ENCODE measurements at regions not wholly inside any gene's neighbourhood (a gene's known extent, or its start where the extent isn't known, plus 50 kb on each side); places are given as distances from the start of the nearest gene placed in this dataset.

- Histone ChIP-seq H3K79me2 (ENCODE audit: control insufficient read depth, insufficient read depth, low read length) (no peaks in the 10 kb centered on the region), H3K9ac (ENCODE audit: control insufficient read depth, insufficient read depth, low read length) (no peak overlapping the region), H3K4me2 (ENCODE audit: control insufficient read depth, insufficient read depth) (no peak overlapping the region), H3K36me3 (ENCODE audit: control insufficient read depth in 2 of 2, insufficient read depth in 2 of 2, low read length in 1 of 2) (no peaks in the 10 kb centered on the region), H3K27me3 (replicated peaks in 1 of 2; ENCODE audit: control insufficient read depth in 2 of 2, insufficient read depth in 2 of 2, low read length in 1 of 2) (no peaks in the 10 kb centered on the region; a peak in 2 of 4 replicates), H3K4me1 (ENCODE audit: control insufficient read depth, insufficient read depth, low read length) (no peaks in the 10 kb centered on the region), H3K27ac (ENCODE audit: control insufficient read depth, insufficient read depth) (no peak overlapping the region), H3K4me3 (no peak overlapping the region), H3K9me3 (replicated peaks; ENCODE audit: control insufficient read depth, insufficient read depth, low read length) (no peaks in the 10 kb centered on the region), H2AFZ (ENCODE audit: control insufficient read depth, low read depth, low read length) (no peak overlapping the region), H4K20me1 (ENCODE audit: control insufficient read depth, insufficient read depth) (no peaks in the 10 kb centered on the region)
- ChIA-PET SMC1A (ENCODE audit: uncharacterized antibody, unreplicated experiment) (no interaction called here), RAD21 (ENCODE audit: unreplicated experiment) (no interaction called here), POLR2A (no interaction called here), CTCF (no interaction called here)
- WGBS (ENCODE audit: insufficient coverage, insufficient replicate concordance, low lambda C conversion rate, missing lambda C conversion rate), result 9% methylated on average over 5 of the region's 5 CpGs
- FAIRE-seq, result no peak
- BruUV-seq (replicated peaks), result no TSS peak
- no peak for TF ChIP-seq FOS (IDR thresholded peaks at IDR 0.05; ENCODE audit: borderline replicate concordance, extremely low read depth, insufficient read length)
- no peak for TF ChIP-seq BHLHE40 (IDR thresholded peaks at IDR 0.05; ENCODE audit: borderline replicate concordance in 1 of 2, low read depth in 2 of 2, low read length in 1 of 2)
- TF ChIP-seq, protein P1, sequence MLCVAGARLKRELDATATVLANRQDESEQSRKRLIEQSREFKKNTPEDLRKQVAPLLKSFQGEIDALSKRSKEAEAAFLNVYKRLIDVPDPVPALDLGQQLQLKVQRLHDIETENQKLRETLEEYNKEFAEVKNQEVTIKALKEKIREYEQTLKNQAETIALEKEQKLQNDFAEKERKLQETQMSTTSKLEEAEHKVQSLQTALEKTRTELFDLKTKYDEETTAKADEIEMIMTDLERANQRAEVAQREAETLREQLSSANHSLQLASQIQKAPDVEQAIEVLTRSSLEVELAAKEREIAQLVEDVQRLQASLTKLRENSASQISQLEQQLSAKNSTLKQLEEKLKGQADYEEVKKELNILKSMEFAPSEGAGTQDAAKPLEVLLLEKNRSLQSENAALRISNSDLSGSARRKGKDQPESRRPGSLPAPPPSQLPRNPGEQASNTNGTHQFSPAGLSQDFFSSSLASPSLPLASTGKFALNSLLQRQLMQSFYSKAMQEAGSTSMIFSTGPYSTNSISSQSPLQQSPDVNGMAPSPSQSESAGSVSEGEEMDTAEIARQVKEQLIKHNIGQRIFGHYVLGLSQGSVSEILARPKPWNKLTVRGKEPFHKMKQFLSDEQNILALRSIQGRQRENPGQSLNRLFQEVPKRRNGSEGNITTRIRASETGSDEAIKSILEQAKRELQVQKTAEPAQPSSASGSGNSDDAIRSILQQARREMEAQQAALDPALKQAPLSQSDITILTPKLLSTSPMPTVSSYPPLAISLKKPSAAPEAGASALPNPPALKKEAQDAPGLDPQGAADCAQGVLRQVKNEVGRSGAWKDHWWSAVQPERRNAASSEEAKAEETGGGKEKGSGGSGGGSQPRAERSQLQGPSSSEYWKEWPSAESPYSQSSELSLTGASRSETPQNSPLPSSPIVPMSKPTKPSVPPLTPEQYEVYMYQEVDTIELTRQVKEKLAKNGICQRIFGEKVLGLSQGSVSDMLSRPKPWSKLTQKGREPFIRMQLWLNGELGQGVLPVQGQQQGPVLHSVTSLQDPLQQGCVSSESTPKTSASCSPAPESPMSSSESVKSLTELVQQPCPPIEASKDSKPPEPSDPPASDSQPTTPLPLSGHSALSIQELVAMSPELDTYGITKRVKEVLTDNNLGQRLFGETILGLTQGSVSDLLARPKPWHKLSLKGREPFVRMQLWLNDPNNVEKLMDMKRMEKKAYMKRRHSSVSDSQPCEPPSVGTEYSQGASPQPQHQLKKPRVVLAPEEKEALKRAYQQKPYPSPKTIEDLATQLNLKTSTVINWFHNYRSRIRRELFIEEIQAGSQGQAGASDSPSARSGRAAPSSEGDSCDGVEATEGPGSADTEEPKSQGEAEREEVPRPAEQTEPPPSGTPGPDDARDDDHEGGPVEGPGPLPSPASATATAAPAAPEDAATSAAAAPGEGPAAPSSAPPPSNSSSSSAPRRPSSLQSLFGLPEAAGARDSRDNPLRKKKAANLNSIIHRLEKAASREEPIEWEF (IDR thresholded peaks at IDR 0.05; ENCODE audit: insufficient replicate concordance, low read depth, low read length), result no peak
- no peak for TF ChIP-seq RFX5 (IDR thresholded peaks at IDR 0.05; ENCODE audit: low read depth, low read length)
- no peak for TF ChIP-seq TCF3 (IDR thresholded peaks at IDR 0.05; ENCODE audit: borderline replicate concordance, insufficient read depth, low read depth, low read length)
- TF ChIP-seq ZSCAN29 (IDR thresholded peaks at IDR 0.05), result no peak
- TF ChIP-seq SIX5 (IDR thresholded peaks at IDR 0.05; ENCODE audit: low read depth, low read length, severe bottlenecking), result no peak
- TF ChIP-seq FOXM1 (IDR thresholded peaks at IDR 0.05; ENCODE audit: low read depth, low read length), result no peak
- no peak for TF ChIP-seq FOXK2 (IDR thresholded peaks at IDR 0.05)
- TF ChIP-seq SREBF1 (IDR thresholded peaks at IDR 0.05; ENCODE audit: low read length), result no peak
- TF ChIP-seq, protein P2, sequence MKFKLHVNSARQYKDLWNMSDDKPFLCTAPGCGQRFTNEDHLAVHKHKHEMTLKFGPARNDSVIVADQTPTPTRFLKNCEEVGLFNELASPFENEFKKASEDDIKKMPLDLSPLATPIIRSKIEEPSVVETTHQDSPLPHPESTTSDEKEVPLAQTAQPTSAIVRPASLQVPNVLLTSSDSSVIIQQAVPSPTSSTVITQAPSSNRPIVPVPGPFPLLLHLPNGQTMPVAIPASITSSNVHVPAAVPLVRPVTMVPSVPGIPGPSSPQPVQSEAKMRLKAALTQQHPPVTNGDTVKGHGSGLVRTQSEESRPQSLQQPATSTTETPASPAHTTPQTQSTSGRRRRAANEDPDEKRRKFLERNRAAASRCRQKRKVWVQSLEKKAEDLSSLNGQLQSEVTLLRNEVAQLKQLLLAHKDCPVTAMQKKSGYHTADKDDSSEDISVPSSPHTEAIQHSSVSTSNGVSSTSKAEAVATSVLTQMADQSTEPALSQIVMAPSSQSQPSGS (IDR thresholded peaks at IDR 0.05; ENCODE audit: low read length), result no peak
- no peak for ATAC-seq
- intact Hi-C loops (cut with micrococcal nuclease; ENCODE audit: unreplicated experiment), result no loop called here
- in situ Hi-C loops (cut with MboI), result no loop called here
- DNase-seq (ENCODE audit: low read depth, low spot score), result no peak
Measured at GRCh38 chr2:120535081-120535480, 189.1 kb downstream of the INHBB start.

Measured in GM12878 (cell line).